ENCODE measurements at regions not wholly inside any gene's neighbourhood (a gene's known extent, or its start where the extent isn't known, plus 50 kb on each side); places are given as distances from the start of the nearest gene placed in this dataset.
A peak's percentile ranks its signal among the peaks of the same experiment; 100 is the strongest.

DNA sequence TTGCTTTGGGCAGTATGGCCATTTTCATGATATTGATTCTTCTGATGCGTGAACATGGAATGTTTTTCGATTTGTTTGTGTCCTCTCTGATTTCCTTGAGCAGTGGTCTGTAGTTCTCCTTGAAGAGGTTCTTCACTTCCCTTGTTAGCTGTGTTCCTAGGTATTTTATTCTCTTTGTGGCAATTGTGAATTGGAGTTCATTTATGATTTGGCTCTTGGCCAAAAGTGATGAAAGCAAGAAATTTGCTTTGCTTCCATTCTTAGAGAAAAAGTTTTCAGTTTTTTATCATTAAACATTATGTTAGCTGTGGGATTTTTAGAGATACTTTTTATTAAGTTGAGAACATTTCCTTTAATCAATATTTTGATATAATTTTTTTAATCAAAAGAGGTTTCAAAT, 203.5 kb downstream of the TAF11L14 start:
- intact Hi-C loops (cut with DNase I; ENCODE audit: low total_unique reads): no loop called here
- H3K4me1 ChIP-seq: no peaks in the 10 kb centered on the region
- TF ChIP-seq, protein P1, sequence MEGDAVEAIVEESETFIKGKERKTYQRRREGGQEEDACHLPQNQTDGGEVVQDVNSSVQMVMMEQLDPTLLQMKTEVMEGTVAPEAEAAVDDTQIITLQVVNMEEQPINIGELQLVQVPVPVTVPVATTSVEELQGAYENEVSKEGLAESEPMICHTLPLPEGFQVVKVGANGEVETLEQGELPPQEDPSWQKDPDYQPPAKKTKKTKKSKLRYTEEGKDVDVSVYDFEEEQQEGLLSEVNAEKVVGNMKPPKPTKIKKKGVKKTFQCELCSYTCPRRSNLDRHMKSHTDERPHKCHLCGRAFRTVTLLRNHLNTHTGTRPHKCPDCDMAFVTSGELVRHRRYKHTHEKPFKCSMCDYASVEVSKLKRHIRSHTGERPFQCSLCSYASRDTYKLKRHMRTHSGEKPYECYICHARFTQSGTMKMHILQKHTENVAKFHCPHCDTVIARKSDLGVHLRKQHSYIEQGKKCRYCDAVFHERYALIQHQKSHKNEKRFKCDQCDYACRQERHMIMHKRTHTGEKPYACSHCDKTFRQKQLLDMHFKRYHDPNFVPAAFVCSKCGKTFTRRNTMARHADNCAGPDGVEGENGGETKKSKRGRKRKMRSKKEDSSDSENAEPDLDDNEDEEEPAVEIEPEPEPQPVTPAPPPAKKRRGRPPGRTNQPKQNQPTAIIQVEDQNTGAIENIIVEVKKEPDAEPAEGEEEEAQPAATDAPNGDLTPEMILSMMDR (IDR thresholded peaks at IDR 0.05): no peak
- TF ChIP-seq POLR2A (IDR thresholded peaks at IDR 0.05) (no peak), POLR2AphosphoS5 (IDR thresholded peaks at IDR 0.05) (no peak), EP300 (IDR thresholded peaks at IDR 0.05) (no peak)
- whole genome bisulfite sequencing, 5 donors: 86 to 91% (median 88%) methylated on average over 2 of the region's 2 CpGs
- H3K9me3 ChIP-seq: peaks cover 0 to 8% (median 3%) of the 10 kb centered on the region in 4 donors
- DNase-seq: no peak
- H3K27me3 ChIP-seq: no peaks in the 10 kb centered on the region
- H3K27ac ChIP-seq: no peak overlapping the region
- no peaks in the 10 kb centered on the region for H3K36me3 ChIP-seq
- no peak overlapping the region for H3K4me3 ChIP-seq

- TF ChIP-seq POLR2AphosphoS5 (IDR thresholded peaks at IDR 0.05) (no peak), EP300 (IDR thresholded peaks at IDR 0.05) (no peak), POLR2A (IDR thresholded peaks at IDR 0.05) (no peak)
- TF ChIP-seq, protein P1 (IDR thresholded peaks at IDR 0.05): no peak
- Histone ChIP-seq H3K36me3 (no peaks in the 10 kb centered on the region), H3K27ac (no peak overlapping the region), H3K4me3 (no peak overlapping the region), H3K27me3 (no peaks in the 10 kb centered on the region), H3K9me3 (peaks cover 0 to 8% (median 3%) of the 10 kb centered on the region in 4 donors), H3K4me1 (no peaks in the 10 kb centered on the region)
- WGBS, 5 donors: 44 to 49% (median 46%) methylated on average over 3 of the region's 3 CpGs
- DNase-seq: peak in 1 of 2 donors; percentile 5
- intact Hi-C loops (cut with DNase I; ENCODE audit: low total_unique reads): no loop called here
These were observed 204.2 kb downstream of the TAF11L14 start for GRCh38 chr5:17838469-17838868.

DNA sequence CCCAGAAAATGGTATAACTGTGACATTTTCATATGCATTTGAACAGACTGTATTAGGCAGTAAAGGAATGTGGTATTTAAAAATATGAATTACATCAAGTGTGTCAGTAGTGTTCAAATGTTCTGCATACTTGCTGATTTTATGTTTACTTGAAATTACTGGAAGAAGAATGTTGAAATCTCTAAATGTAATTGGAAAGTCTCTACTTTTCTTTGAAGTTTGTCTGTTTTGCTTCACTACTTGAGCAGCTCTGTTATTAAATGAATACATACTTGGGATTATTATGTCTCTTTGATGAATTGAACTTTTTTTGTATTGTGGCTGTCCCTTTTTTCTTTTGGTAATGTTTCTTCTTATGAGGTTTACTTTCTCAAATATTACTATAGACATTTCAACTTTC, 205.6 kb downstream of the TAF11L14 start:
- peaks cover 0 to 11% (median 4%) of the 10 kb centered on the region in 4 donors for H3K9me3 ChIP-seq
- H3K4me3 ChIP-seq: no peak overlapping the region
- H3K27me3 ChIP-seq: no peaks in the 10 kb centered on the region
- H3K4me1 ChIP-seq: no peaks in the 10 kb centered on the region
- no peak for TF ChIP-seq EP300 (IDR thresholded peaks at IDR 0.05)
- TF ChIP-seq POLR2A (IDR thresholded peaks at IDR 0.05): no peak
- TF ChIP-seq POLR2AphosphoS5 (IDR thresholded peaks at IDR 0.05): no peak
- TF ChIP-seq, protein P1 (IDR thresholded peaks at IDR 0.05): no peak
- no peak for DNase-seq
- no peaks in the 10 kb centered on the region for H3K36me3 ChIP-seq
- intact Hi-C loops (cut with DNase I; ENCODE audit: low total_unique reads): no loop called here
- H3K27ac ChIP-seq: no peak overlapping the region

- Histone ChIP-seq H3K4me1 (no peaks in the 10 kb centered on the region), H3K27ac (no peak overlapping the region), H3K4me3 (no peak overlapping the region), H3K9me3 (peaks cover 0 to 8% (median 0%) of the 10 kb centered on the region in 4 donors), H3K27me3 (no peaks in the 10 kb centered on the region), H3K36me3 (no peaks in the 10 kb centered on the region)
- intact Hi-C loops (cut with DNase I; ENCODE audit: low total_unique reads): no loop called here
- TF ChIP-seq, protein P1 (IDR thresholded peaks at IDR 0.05): no peak
- TF ChIP-seq POLR2A (IDR thresholded peaks at IDR 0.05) (no peak), POLR2AphosphoS5 (IDR thresholded peaks at IDR 0.05) (no peak), EP300 (IDR thresholded peaks at IDR 0.05) (no peak)
- DNase-seq: no peak
- 81 to 91% (median 90%) methylated on average over 2 of the region's 2 CpGs for WGBS, 5 donors
These were observed 212.2 kb downstream of the TAF11L14 start for GRCh38 chr5:17846496-17846895.
